WTC11 (cell line): ENCODE measurements at regions not wholly inside any gene's neighbourhood (a gene's known extent, or its start where the extent isn't known, plus 50 kb on each side); places are given as distances from the start of the nearest gene placed in this dataset.
"Not testable (repeated sequence)": the region's sequence is repeated elsewhere in the genome, so short reads cannot be mapped to it uniquely, and the experiment has no call there.

ENCODE experiments used
- ATAC-seq: fragments of 200-7000 bp; cut with Tn5 transposase; 2 replicates; pipeline ENCODE4 v1.10.0; 2021; ENCODE audit warnings: mild to moderate bottlenecking, moderate library complexity
- CTCF ChIA-PET: fragments of 300-600 bp; sonication (Branson Sonifier 250); formaldehyde crosslinking; loops from one replicate; lab custom pipeline; 2021; ENCODE audit warnings: antibody characterized with exemption; lab: Charles Lee
- POLR2A ChIA-PET: fragments of 350-600 bp; sonication (Branson Sonifier 250); formaldehyde crosslinking; loops from one replicate; lab custom pipeline; 2021; ENCODE audit warnings: antibody characterized with exemption; lab: Charles Lee
- DNase-seq: peaks from one replicate; pipeline ENCODE4 v3.0.0; 2021; ENCODE audit warnings: low spot score
- H3K27ac Mint-ChIP-seq: 2 replicates; pipeline ENCODE4 v1.8.0; 2021; ENCODE audit warnings: mixed read lengths
- H3K27me3 Mint-ChIP-seq: 2 replicates; pipeline ENCODE4 v1.8.0; 2021; ENCODE audit warnings: low read depth, mild to moderate bottlenecking, moderate library complexity, mixed read lengths
- H3K36me3 Mint-ChIP-seq: 2 replicates; pipeline ENCODE4 v1.8.0; 2021; ENCODE audit warnings: mixed read lengths
- H3K4me1 Mint-ChIP-seq: 2 replicates; pipeline ENCODE4 v1.8.0; 2022; ENCODE audit warnings: mixed read lengths
- H3K4me3 Mint-ChIP-seq: 2 replicates; pipeline ENCODE4 v1.8.0; 2021; ENCODE audit warnings: mild to moderate bottlenecking, moderate library complexity, mixed read lengths
- H3K9me3 Mint-ChIP-seq: 2 replicates; pipeline ENCODE4 v1.8.0; 2021; ENCODE audit warnings: mixed read lengths
- ATF1 ChIP-seq: sonication (generic); formaldehyde crosslinking; IDR thresholded peaks from 2 replicates; pipeline ENCODE4 v1.8.1; 2023; ENCODE audit warnings: mild to moderate bottlenecking, moderate library complexity, missing genetic modification reagents
- ELF4 ChIP-seq: sonication (generic); formaldehyde crosslinking; IDR thresholded peaks from 2 replicates; pipeline ENCODE4 v1.8.1; 2022; ENCODE audit warnings: low read depth, mild to moderate bottlenecking, moderate library complexity, missing genetic modification reagents
- EMX1 ChIP-seq: fragments of 250-450 bp; sonication (Bioruptor Pico); IDR thresholded peaks from 2 replicates; pipeline ENCODE4 v1.8.0; 2021; ENCODE audit warnings: mild to moderate bottlenecking
- GABPB1 ChIP-seq: sonication (generic); formaldehyde crosslinking; IDR thresholded peaks from 2 replicates; pipeline ENCODE4 v1.8.1; 2023; ENCODE audit warnings: mild to moderate bottlenecking, missing genetic modification reagents
- GTF2I ChIP-seq: fragments of 250-450 bp; sonication (Bioruptor Pico); conservative IDR thresholded peaks from 2 replicates; pipeline ENCODE4 v1.4.0; 2021; ENCODE audit warnings: mild to moderate bottlenecking
- JAZF1 ChIP-seq: fragments of 250-450 bp; sonication (Bioruptor Pico); IDR thresholded peaks from 2 replicates; pipeline ENCODE4 v1.9.0; 2021; ENCODE audit warnings: moderate library complexity, mild to moderate bottlenecking, inconsistent platforms
- NR1H2 ChIP-seq: sonication (generic); formaldehyde crosslinking; IDR thresholded peaks from 2 replicates; pipeline ENCODE4 v1.9.0; 2021; ENCODE audit warnings: mild to moderate bottlenecking, moderate library complexity, missing genetic modification reagents
- NR3C1 ChIP-seq: sonication (generic); formaldehyde crosslinking; conservative IDR thresholded peaks from 2 replicates; pipeline ENCODE4 v1.8.1; 2023; ENCODE audit warnings: low read depth, mild to moderate bottlenecking, missing genetic modification reagents
- TCF7 ChIP-seq: sonication (generic); formaldehyde crosslinking; IDR thresholded peaks from 2 replicates; pipeline ENCODE4 v1.8.0; 2022; ENCODE audit warnings: mild to moderate bottlenecking, low read depth, missing genetic modification reagents, moderate library complexity
- TEAD4 ChIP-seq: sonication (generic); formaldehyde crosslinking; IDR thresholded peaks from 2 replicates; pipeline ENCODE4 v1.8.0; 2022; ENCODE audit warnings: mild to moderate bottlenecking, missing genetic modification reagents
- TF ChIP-seq, protein P1 (sequence below): sonication (generic); formaldehyde crosslinking; IDR thresholded peaks from 2 replicates; pipeline ENCODE4 v1.8.1; 2023; ENCODE audit warnings: mild to moderate bottlenecking, missing genetic modification reagents, moderate library complexity
- TF ChIP-seq, protein P2 (sequence below): sonication (generic); formaldehyde crosslinking; IDR thresholded peaks from 2 replicates; pipeline ENCODE4 v1.8.1; 2022; ENCODE audit warnings: low read depth, mild to moderate bottlenecking, moderate library complexity, missing genetic modification reagents, borderline replicate concordance
- TF ChIP-seq, protein P3 (sequence below): sonication (generic); formaldehyde crosslinking; IDR thresholded peaks from 2 replicates; pipeline ENCODE4 v1.8.1; 2023; ENCODE audit warnings: mild to moderate bottlenecking, moderate library complexity, missing genetic modification reagents
- TF ChIP-seq, protein P4 (sequence below): sonication (generic); formaldehyde crosslinking; IDR thresholded peaks from 2 replicates; pipeline ENCODE4 v1.8.1; 2022; ENCODE audit warnings: mild to moderate bottlenecking, moderate library complexity, missing genetic modification reagents
- TF ChIP-seq, protein P5 (sequence below): sonication (generic); formaldehyde crosslinking; IDR thresholded peaks from 2 replicates; pipeline ENCODE4 v1.8.0; 2022; ENCODE audit warnings: mild to moderate bottlenecking, missing genetic modification reagents
- TF ChIP-seq, protein P6 (sequence below): sonication (generic); formaldehyde crosslinking; conservative IDR thresholded peaks from 2 replicates; pipeline ENCODE4 v1.8.1; 2022; ENCODE audit warnings: mild to moderate bottlenecking, missing genetic modification reagents
- TF ChIP-seq, protein P7 (sequence below): fragments of 250-450 bp; sonication (Bioruptor Pico); IDR thresholded peaks from 2 replicates; pipeline ENCODE4 v1.9.0; 2021; ENCODE audit warnings: mild to moderate bottlenecking, borderline replicate concordance
- TF ChIP-seq, protein P8 (sequence below): fragments of 250-450 bp; sonication (Bioruptor Pico); IDR thresholded peaks from 2 replicates; pipeline ENCODE4 v1.9.0; 2021; ENCODE audit warnings: mild to moderate bottlenecking

DNA sequence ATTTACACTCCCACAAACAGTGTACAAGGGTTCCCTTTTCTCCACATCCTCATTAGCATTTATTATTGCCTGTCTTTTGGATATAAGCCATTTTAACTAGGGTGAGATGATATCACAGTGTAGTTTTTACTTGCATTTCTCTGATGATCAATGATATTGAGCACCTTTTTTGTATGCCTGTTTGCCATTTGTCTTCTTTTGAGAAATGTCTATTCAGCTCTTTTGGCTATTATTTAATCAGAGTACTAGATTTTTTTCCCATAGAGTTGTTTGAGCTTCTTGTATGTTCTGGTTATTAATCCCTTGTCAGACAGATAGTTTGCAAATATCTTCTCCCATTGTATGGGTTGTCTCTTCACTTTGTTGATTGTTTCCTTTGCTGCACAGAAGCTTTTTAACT is 190.6 kb downstream of the MAGEB17 start:
- ChIA-PET CTCF (no interaction called here), POLR2A (no interaction called here)
- peaks cover 24% of the 10 kb centered on the region for H3K36me3 Mint-ChIP-seq
- H3K27ac Mint-ChIP-seq: no peak overlapping the region
- no peak for DNase-seq
- no peak for ATAC-seq
- H3K4me1 Mint-ChIP-seq: no peaks in the 10 kb centered on the region
- TF ChIP-seq GABPB1 (no peak), ATF1 (CRISPR knock-in tag) (no peak), TCF7 (CRISPR knock-in tag) (no peak), TEAD4 (CRISPR knock-in tag) (no peak), JAZF1 (no peak), EMX1 (CRISPR knock-in tag) (no peak), ELF4 (CRISPR knock-in tag) (no peak), NR1H2 (CRISPR knock-in tag) (no peak), NR3C1 (CRISPR knock-in tag) (no peak), GTF2I (CRISPR knock-in tag) (no peak)
- TF ChIP-seq, protein P1, sequence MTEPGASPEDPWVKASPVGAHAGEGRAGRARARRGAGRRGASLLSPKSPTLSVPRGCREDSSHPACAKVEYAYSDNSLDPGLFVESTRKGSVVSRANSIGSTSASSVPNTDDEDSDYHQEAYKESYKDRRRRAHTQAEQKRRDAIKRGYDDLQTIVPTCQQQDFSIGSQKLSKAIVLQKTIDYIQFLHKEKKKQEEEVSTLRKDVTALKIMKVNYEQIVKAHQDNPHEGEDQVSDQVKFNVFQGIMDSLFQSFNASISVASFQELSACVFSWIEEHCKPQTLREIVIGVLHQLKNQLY: no peak
- TF ChIP-seq, protein P2, sequence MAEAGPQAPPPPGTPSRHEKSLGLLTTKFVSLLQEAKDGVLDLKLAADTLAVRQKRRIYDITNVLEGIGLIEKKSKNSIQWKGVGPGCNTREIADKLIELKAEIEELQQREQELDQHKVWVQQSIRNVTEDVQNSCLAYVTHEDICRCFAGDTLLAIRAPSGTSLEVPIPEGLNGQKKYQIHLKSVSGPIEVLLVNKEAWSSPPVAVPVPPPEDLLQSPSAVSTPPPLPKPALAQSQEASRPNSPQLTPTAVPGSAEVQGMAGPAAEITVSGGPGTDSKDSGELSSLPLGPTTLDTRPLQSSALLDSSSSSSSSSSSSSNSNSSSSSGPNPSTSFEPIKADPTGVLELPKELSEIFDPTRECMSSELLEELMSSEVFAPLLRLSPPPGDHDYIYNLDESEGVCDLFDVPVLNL (CRISPR knock-in tag): no peak
- TF ChIP-seq, protein P3, sequence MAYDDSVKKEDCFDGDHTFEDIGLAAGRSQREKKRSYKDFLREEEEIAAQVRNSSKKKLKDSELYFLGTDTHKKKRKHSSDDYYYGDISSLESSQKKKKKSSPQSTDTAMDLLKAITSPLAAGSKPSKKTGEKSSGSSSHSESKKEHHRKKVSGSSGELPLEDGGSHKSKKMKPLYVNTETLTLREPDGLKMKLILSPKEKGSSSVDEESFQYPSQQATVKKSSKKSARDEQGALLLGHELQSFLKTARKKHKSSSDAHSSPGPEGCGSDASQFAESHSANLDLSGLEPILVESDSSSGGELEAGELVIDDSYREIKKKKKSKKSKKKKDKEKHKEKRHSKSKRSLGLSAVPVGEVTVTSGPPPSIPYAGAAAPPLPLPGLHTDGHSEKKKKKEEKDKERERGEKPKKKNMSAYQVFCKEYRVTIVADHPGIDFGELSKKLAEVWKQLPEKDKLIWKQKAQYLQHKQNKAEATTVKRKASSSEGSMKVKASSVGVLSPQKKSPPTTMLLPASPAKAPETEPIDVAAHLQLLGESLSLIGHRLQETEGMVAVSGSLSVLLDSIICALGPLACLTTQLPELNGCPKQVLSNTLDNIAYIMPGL: no peak
- TF ChIP-seq, protein P4, sequence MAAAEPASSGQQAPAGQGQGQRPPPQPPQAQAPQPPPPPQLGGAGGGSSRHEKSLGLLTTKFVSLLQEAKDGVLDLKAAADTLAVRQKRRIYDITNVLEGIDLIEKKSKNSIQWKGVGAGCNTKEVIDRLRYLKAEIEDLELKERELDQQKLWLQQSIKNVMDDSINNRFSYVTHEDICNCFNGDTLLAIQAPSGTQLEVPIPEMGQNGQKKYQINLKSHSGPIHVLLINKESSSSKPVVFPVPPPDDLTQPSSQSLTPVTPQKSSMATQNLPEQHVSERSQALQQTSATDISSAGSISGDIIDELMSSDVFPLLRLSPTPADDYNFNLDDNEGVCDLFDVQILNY (CRISPR knock-in tag): no peak
- TF ChIP-seq, protein P5, sequence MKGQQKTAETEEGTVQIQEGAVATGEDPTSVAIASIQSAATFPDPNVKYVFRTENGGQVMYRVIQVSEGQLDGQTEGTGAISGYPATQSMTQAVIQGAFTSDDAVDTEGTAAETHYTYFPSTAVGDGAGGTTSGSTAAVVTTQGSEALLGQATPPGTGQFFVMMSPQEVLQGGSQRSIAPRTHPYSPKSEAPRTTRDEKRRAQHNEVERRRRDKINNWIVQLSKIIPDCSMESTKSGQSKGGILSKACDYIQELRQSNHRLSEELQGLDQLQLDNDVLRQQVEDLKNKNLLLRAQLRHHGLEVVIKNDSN: no peak
- TF ChIP-seq, protein P6, sequence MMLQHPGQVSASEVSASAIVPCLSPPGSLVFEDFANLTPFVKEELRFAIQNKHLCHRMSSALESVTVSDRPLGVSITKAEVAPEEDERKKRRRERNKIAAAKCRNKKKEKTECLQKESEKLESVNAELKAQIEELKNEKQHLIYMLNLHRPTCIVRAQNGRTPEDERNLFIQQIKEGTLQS (CRISPR knock-in tag): no peak
- TF ChIP-seq, protein P7, sequence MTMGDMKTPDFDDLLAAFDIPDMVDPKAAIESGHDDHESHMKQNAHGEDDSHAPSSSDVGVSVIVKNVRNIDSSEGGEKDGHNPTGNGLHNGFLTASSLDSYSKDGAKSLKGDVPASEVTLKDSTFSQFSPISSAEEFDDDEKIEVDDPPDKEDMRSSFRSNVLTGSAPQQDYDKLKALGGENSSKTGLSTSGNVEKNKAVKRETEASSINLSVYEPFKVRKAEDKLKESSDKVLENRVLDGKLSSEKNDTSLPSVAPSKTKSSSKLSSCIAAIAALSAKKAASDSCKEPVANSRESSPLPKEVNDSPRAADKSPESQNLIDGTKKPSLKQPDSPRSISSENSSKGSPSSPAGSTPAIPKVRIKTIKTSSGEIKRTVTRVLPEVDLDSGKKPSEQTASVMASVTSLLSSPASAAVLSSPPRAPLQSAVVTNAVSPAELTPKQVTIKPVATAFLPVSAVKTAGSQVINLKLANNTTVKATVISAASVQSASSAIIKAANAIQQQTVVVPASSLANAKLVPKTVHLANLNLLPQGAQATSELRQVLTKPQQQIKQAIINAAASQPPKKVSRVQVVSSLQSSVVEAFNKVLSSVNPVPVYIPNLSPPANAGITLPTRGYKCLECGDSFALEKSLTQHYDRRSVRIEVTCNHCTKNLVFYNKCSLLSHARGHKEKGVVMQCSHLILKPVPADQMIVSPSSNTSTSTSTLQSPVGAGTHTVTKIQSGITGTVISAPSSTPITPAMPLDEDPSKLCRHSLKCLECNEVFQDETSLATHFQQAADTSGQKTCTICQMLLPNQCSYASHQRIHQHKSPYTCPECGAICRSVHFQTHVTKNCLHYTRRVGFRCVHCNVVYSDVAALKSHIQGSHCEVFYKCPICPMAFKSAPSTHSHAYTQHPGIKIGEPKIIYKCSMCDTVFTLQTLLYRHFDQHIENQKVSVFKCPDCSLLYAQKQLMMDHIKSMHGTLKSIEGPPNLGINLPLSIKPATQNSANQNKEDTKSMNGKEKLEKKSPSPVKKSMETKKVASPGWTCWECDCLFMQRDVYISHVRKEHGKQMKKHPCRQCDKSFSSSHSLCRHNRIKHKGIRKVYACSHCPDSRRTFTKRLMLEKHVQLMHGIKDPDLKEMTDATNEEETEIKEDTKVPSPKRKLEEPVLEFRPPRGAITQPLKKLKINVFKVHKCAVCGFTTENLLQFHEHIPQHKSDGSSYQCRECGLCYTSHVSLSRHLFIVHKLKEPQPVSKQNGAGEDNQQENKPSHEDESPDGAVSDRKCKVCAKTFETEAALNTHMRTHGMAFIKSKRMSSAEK: no peak
- TF ChIP-seq, protein P8, sequence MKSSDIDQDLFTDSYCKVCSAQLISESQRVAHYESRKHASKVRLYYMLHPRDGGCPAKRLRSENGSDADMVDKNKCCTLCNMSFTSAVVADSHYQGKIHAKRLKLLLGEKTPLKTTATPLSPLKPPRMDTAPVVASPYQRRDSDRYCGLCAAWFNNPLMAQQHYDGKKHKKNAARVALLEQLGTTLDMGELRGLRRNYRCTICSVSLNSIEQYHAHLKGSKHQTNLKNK (CRISPR knock-in tag): no peak
- no peaks in the 10 kb centered on the region for H3K27me3 Mint-ChIP-seq
- H3K4me3 Mint-ChIP-seq: no peak overlapping the region
- peaks cover 27% of the 10 kb centered on the region for H3K9me3 Mint-ChIP-seq

DNA sequence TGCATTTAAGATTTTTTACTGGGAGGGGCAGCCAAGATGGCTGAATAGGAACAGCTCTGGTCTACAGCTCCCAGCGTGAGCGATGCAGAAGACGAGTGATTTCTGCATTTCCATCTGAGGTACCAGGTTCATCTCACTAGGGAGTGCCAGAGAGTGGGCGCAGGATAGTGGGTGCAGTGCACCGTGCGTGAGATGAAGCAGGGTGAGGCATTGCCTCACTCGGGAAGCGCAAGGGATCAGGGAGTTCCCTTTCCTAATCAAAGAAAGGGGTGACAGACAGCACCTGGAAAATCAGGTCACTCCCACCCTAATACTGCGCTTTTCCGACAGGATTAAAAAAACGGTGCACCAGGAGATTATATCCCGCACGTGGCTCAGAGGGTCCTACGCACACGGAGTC is 192.8 kb downstream of the MAGEB17 start:
- ATAC-seq, H3K4me3 Mint-ChIP-seq, H3K4me1 Mint-ChIP-seq, H3K27me3 Mint-ChIP-seq, POLR2A ChIA-PET, H3K27ac Mint-ChIP-seq, DNase-seq, CTCF ChIA-PET: not testable (repeated sequence)
- peaks cover 27% of the 10 kb centered on the region for H3K9me3 Mint-ChIP-seq
- H3K36me3 Mint-ChIP-seq: peaks cover 24% of the 10 kb centered on the region
